ENCODE measurements at regions not wholly inside any gene's neighbourhood (a gene's known extent, or its start where the extent isn't known, plus 50 kb on each side); places are given as distances from the start of the nearest gene placed in this dataset.

- Histone ChIP-seq H3K4me1 (no peaks in the 10 kb centered on the region), H3K27me3 (no peaks in the 10 kb centered on the region), H3F3A (ENCODE audit: low read depth) (no peaks in the 10 kb centered on the region), H4K20me1 (ENCODE audit: low read depth) (no peaks in the 10 kb centered on the region), H3K9ac (no peak overlapping the region), H3K27ac (no peak overlapping the region), H3K79me2 (ENCODE audit: low read depth) (no peaks in the 10 kb centered on the region), H3K4me3 (no peak overlapping the region), H3K36me3 (no peaks in the 10 kb centered on the region), H2AFZ (replicated peaks) (no peak overlapping the region), H3K9me3 (ENCODE audit: low read depth) (peaks cover 4% of the 10 kb centered on the region), H3K4me2 (no peak overlapping the region)
- Mint-ChIP-seq H3K36me3 (no peaks in the 10 kb centered on the region), H3K4me1 (peaks cover 3% of the 10 kb centered on the region), H3K9me3 (peaks cover 14% of the 10 kb centered on the region), H3K27ac (no peak overlapping the region), H3K27me3 (ENCODE audit: insufficient read depth, low read depth) (no peaks in the 10 kb centered on the region), H3K4me3 (no peak overlapping the region)
- TF ChIP-seq, protein P1, sequence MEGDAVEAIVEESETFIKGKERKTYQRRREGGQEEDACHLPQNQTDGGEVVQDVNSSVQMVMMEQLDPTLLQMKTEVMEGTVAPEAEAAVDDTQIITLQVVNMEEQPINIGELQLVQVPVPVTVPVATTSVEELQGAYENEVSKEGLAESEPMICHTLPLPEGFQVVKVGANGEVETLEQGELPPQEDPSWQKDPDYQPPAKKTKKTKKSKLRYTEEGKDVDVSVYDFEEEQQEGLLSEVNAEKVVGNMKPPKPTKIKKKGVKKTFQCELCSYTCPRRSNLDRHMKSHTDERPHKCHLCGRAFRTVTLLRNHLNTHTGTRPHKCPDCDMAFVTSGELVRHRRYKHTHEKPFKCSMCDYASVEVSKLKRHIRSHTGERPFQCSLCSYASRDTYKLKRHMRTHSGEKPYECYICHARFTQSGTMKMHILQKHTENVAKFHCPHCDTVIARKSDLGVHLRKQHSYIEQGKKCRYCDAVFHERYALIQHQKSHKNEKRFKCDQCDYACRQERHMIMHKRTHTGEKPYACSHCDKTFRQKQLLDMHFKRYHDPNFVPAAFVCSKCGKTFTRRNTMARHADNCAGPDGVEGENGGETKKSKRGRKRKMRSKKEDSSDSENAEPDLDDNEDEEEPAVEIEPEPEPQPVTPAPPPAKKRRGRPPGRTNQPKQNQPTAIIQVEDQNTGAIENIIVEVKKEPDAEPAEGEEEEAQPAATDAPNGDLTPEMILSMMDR (IDR thresholded peaks at IDR 0.05) = no peak
- TF ChIP-seq EZH2phosphoT487 (IDR thresholded peaks at IDR 0.05) (no peak), EZH2 (IDR thresholded peaks at IDR 0.05) (no peak)
- no peak for DNase-seq (ENCODE audit: low spot score)
Measured at GRCh38 chr20:51266353-51266752, 243.4 kb upstream of the KCNG1 start.

DNA sequence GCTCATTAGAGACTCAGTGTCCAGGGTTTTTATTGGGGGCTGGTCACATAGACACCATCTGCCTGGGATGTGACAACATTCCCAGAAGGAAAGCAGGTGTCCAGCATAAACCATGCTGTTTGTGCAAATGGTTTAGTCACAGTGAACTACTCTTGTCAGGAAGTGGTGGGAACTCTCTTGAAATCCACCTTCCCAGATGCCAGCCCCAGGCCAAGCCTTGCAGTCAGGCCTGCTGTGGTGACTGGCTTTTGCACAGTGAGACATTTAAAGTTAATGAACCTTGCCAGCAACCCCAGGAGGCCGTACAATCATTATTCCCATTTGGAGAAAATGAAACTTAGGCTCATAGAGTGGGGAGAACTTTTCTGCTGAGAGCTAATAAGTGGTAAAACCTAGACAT lies 242.5 kb upstream of the KCNG1 start:
- peaks cover 13% of the 10 kb centered on the region for H3K4me1 Mint-ChIP-seq
- Histone ChIP-seq H3F3A (ENCODE audit: low read depth) (peaks cover 5% of the 10 kb centered on the region), H4K20me1 (ENCODE audit: low read depth) (no peaks in the 10 kb centered on the region), H3K9me3 (ENCODE audit: low read depth) (peaks cover 4% of the 10 kb centered on the region), H3K9ac (no peak overlapping the region), H3K27me3 (no peaks in the 10 kb centered on the region), H3K4me3 (no peak overlapping the region), H3K79me2 (ENCODE audit: low read depth) (no peaks in the 10 kb centered on the region), H3K4me1 (peaks cover 9% of the 10 kb centered on the region), H3K27ac (no peak overlapping the region), H3K4me2 (no peak overlapping the region), H3K36me3 (no peaks in the 10 kb centered on the region), H2AFZ (replicated peaks) (no peak overlapping the region)
- no peaks in the 10 kb centered on the region for H3K27me3 Mint-ChIP-seq (ENCODE audit: insufficient read depth, low read depth)
- no peaks in the 10 kb centered on the region for H3K36me3 Mint-ChIP-seq
- H3K9me3 Mint-ChIP-seq = peaks cover 14% of the 10 kb centered on the region
- no peak overlapping the region for H3K27ac Mint-ChIP-seq
- no peak overlapping the region for H3K4me3 Mint-ChIP-seq
- TF ChIP-seq EZH2 (IDR thresholded peaks at IDR 0.05) = no peak
- TF ChIP-seq, protein P1 (IDR thresholded peaks at IDR 0.05) = no peak
- TF ChIP-seq EZH2phosphoT487 (IDR thresholded peaks at IDR 0.05) = no peak
- no peak for DNase-seq (ENCODE audit: low spot score)

DNA sequence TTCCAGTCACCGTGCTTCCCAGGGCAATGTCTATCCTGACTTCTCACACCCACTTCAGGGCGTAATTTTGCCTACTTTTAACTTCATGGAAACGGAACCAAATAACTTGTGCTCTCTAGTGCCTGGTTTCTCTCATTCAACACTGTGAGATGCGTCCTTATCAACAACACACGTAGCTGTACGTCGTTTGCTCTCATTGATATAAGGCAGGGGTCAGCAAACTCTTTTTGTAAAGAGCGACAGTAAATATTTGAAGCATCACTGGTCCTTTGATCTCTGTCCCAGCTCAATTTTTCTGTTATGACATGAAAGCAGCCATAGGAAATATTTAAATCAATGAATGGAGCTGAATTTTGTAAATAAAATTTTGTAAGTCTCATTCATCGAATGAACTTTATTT lies 239.3 kb upstream of the KCNG1 start:
- Histone ChIP-seq H3K27ac (no peak overlapping the region), H4K20me1 (ENCODE audit: low read depth) (no peaks in the 10 kb centered on the region), H3F3A (ENCODE audit: low read depth) (peaks cover 7% of the 10 kb centered on the region), H3K4me2 (no peak overlapping the region), H2AFZ (replicated peaks) (no peak overlapping the region), H3K79me2 (ENCODE audit: low read depth) (no peaks in the 10 kb centered on the region), H3K4me3 (no peak overlapping the region), H3K4me1 (peaks cover 22% of the 10 kb centered on the region), H3K9ac (no peak overlapping the region), H3K9me3 (ENCODE audit: low read depth) (peaks cover 4% of the 10 kb centered on the region), H3K36me3 (no peaks in the 10 kb centered on the region), H3K27me3 (no peaks in the 10 kb centered on the region)
- no peaks in the 10 kb centered on the region for H3K36me3 Mint-ChIP-seq
- peaks cover 14% of the 10 kb centered on the region for H3K9me3 Mint-ChIP-seq
- no peak for DNase-seq (ENCODE audit: low spot score)
- H3K4me1 Mint-ChIP-seq = peaks cover 27% of the 10 kb centered on the region
- H3K4me3 Mint-ChIP-seq = no peak overlapping the region
- peaks cover 6% of the 10 kb centered on the region for H3K27me3 Mint-ChIP-seq (ENCODE audit: insufficient read depth, low read depth)
- H3K27ac Mint-ChIP-seq = no peak overlapping the region
- TF ChIP-seq, protein P1 (IDR thresholded peaks at IDR 0.05) = no peak
- TF ChIP-seq EZH2phosphoT487 (IDR thresholded peaks at IDR 0.05) (no peak), EZH2 (IDR thresholded peaks at IDR 0.05) (no peak)
